Liver (tissue), 8 donors: ENCODE measurements at regions not wholly inside any gene's neighbourhood (a gene's known extent, or its start where the extent isn't known, plus 50 kb on each side); places are given as distances from the start of the nearest gene placed in this dataset.

ENCODE experiments used
- DNase-seq: peaks from one replicate; pipeline ENCODE4 v3.0.0-alpha.2; 2017; ENCODE audit warnings: low spot score
- H3K27ac ChIP-seq, 2 donors: one replicate each; pipeline ENCODE4 v1.7.0; 2013; ENCODE audit warnings: inconsistent platforms in 2 of 2, low read length in 2 of 2, control low read depth in 1 of 2, low read depth in 1 of 2, mild to moderate bottlenecking in 1 of 2
- H3K27me3 ChIP-seq, 4 donors: one replicate each; pipeline versions ENCODE4 v1.6.1 to v1.7.0; 2013; ENCODE audit warnings: low read length in 3 of 4, inconsistent platforms in 1 of 4, mild to moderate bottlenecking in 1 of 4, moderate library complexity in 1 of 4; ENCODE audit not compliant: control insufficient read depth in 4 of 4, insufficient read depth in 4 of 4
- H3K36me3 ChIP-seq, 4 donors: one replicate each; pipeline versions ENCODE4 v1.6.1 to v1.7.0; 2013; ENCODE audit warnings: low read length in 3 of 4, mild to moderate bottlenecking in 3 of 4, low read depth in 1 of 4, moderate library complexity in 1 of 4; ENCODE audit not compliant: control insufficient read depth in 4 of 4, insufficient read depth in 3 of 4
- H3K4me1 ChIP-seq, 4 donors: one replicate each; pipeline versions ENCODE4 v1.6.1 to v1.7.0; 2013; ENCODE audit warnings: low read length in 3 of 4, mild to moderate bottlenecking in 3 of 4, moderate library complexity in 1 of 4; ENCODE audit not compliant: control insufficient read depth in 4 of 4, insufficient read depth in 4 of 4
- H3K4me3 ChIP-seq, 3 donors: one replicate each; pipeline versions ENCODE4 v1.6.1 to v1.7.0; 2013; ENCODE audit warnings: low read length in 3 of 3, control low read depth in 1 of 3, low read depth in 1 of 3, mild to moderate bottlenecking in 1 of 3
- H3K9ac ChIP-seq, 2 donors: one replicate each; pipeline ENCODE4 v1.7.0; 2013; ENCODE audit warnings: low read length in 2 of 2, mild to moderate bottlenecking in 2 of 2, moderate library complexity in 2 of 2, control low read depth in 1 of 2, low read depth in 1 of 2
- H3K9me3 ChIP-seq, 4 donors: one replicate each; pipeline versions ENCODE4 v1.6.1 to v1.7.0; 2013; ENCODE audit warnings: low read length in 3 of 4; ENCODE audit not compliant: control insufficient read depth in 4 of 4
- FOXA1 ChIP-seq: IDR thresholded peaks from 2 replicates; pipeline ENCODE4 v1.6.1; 2016; ENCODE audit warnings: antibody characterized with exemption
- GABPA ChIP-seq, 2 donors: IDR thresholded peaks in 1 of 2; conservative IDR thresholded peaks in 1 of 2; 2 replicates each; pipeline ENCODE4 v1.6.1; 2016; ENCODE audit warnings: antibody characterized with exemption in 2 of 2, mild to moderate bottlenecking in 1 of 2, moderate library complexity in 1 of 2
- HNF4A ChIP-seq, 2 donors: conservative IDR thresholded peaks; 2 replicates each; pipeline ENCODE4 v1.6.1; 2016; ENCODE audit warnings: antibody characterized with exemption in 2 of 2, mild to moderate bottlenecking in 2 of 2
- JUND ChIP-seq, 2 donors: IDR thresholded peaks; 2 replicates each; pipeline ENCODE4 v1.6.1; 2016; ENCODE audit warnings: antibody characterized with exemption in 2 of 2
- RXRA ChIP-seq, 2 donors: IDR thresholded peaks; 2 replicates each; pipeline ENCODE4 v1.6.1; 2017 to 2018; ENCODE audit warnings: antibody characterized with exemption in 2 of 2, mild to moderate bottlenecking in 1 of 2
- SP1 ChIP-seq: IDR thresholded peaks from 2 replicates; pipeline ENCODE4 v1.6.1; 2018; ENCODE audit warnings: antibody characterized with exemption, mild to moderate bottlenecking
- YY1 ChIP-seq: IDR thresholded peaks from 2 replicates; pipeline ENCODE4 v1.6.1; 2016; ENCODE audit warnings: antibody characterized with exemption, mild to moderate bottlenecking
- WGBS: extraction: QIAGEN DNeasy Blood & Tissue Kit; methylation state at CpG from one replicate; pipeline ENCODE4 v1.1.7; 2013; 5-methylcytosine and 5-hydroxymethylcytosine counted together
- TF ChIP-seq, protein P1 (sequence below): IDR thresholded peaks from 2 replicates; pipeline ENCODE4 v1.6.1; 2016; ENCODE audit warnings: antibody characterized with exemption, mild to moderate bottlenecking
- TF ChIP-seq, protein P2 (sequence below): IDR thresholded peaks from 2 replicates; pipeline ENCODE4 v1.6.1; 2016; ENCODE audit warnings: antibody characterized with exemption
- TF ChIP-seq, protein P3 (sequence below): IDR thresholded peaks from 2 replicates; pipeline ENCODE4 v1.6.1; 2016; ENCODE audit warnings: antibody characterized with exemption
- TF ChIP-seq, protein P4 (sequence below): fragments of 150-350 bp; IDR thresholded peaks from 2 replicates; pipeline ENCODE4 v1.5.1; 2017; ENCODE audit warnings: improper control_type of control experiment, low read depth, low read length; ENCODE audit not compliant: missing input control
- donor health status: healthy.
- donor health status: healthy.
- donor health status: healthy.
- donor health status: healthy.
- donor health status: healthy.

DNA sequence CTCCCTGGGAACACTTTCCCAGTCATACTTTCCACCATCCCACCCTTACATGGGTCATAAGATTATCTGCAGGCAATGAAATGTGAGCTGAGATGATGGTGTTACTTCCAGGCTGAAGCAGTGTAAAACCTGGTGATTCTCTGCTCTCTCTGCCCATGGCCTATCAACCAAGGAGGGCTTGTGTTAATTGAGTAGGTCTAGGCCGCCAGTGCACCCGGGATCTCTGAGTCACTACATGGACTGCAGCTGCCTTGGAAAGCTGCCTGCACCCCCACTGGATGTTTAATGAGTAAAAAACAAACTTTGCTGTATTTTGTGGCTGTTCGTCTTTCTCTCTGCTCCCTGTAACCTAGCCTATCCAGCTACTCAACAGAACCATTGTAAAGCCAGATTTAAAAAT, 451.7 kb upstream of the SMIM21 start:
- Histone ChIP-seq H3K4me1 (no peaks in the 10 kb centered on the region), H3K36me3 (no peaks in the 10 kb centered on the region), H3K4me3 (no peak overlapping the region), H3K27ac (no peak overlapping the region), H3K9ac (no peak overlapping the region), H3K27me3 (no peaks in the 10 kb centered on the region), H3K9me3 (no peaks in the 10 kb centered on the region)
- TF ChIP-seq, protein P1, sequence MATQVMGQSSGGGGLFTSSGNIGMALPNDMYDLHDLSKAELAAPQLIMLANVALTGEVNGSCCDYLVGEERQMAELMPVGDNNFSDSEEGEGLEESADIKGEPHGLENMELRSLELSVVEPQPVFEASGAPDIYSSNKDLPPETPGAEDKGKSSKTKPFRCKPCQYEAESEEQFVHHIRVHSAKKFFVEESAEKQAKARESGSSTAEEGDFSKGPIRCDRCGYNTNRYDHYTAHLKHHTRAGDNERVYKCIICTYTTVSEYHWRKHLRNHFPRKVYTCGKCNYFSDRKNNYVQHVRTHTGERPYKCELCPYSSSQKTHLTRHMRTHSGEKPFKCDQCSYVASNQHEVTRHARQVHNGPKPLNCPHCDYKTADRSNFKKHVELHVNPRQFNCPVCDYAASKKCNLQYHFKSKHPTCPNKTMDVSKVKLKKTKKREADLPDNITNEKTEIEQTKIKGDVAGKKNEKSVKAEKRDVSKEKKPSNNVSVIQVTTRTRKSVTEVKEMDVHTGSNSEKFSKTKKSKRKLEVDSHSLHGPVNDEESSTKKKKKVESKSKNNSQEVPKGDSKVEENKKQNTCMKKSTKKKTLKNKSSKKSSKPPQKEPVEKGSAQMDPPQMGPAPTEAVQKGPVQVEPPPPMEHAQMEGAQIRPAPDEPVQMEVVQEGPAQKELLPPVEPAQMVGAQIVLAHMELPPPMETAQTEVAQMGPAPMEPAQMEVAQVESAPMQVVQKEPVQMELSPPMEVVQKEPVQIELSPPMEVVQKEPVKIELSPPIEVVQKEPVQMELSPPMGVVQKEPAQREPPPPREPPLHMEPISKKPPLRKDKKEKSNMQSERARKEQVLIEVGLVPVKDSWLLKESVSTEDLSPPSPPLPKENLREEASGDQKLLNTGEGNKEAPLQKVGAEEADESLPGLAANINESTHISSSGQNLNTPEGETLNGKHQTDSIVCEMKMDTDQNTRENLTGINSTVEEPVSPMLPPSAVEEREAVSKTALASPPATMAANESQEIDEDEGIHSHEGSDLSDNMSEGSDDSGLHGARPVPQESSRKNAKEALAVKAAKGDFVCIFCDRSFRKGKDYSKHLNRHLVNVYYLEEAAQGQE: no peak
- TF ChIP-seq YY1 (no peak), JUND (IDR thresholded peaks at IDR 0.05) (no peak)
- DNase-seq: no peak
- 71% methylated on average over 3 of the region's 3 CpGs for WGBS

DNA sequence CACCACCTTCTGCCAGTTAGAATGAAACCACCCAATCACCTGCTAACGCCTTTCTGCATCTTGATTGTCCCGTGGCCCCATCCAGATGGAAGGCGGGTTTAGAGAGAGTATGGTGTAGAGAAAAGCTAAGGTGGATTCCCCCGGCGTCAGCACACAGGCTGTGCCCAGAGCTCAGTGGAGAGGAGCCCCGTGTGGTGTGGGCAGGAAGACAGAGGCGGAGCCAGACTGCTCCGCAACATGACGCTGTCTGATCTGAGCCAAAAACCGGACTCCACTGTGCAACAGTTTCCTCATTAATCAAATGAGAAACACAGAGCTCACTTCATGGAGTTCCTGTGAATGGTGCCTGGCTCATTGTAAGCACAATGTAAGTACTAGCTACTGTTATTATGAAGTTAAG, 448.1 kb upstream of the SMIM21 start:
- Histone ChIP-seq H3K4me1 (no peaks in the 10 kb centered on the region), H3K27ac (no peak overlapping the region), H3K4me3 (no peak overlapping the region), H3K9me3 (no peaks in the 10 kb centered on the region), H3K9ac (no peak overlapping the region), H3K36me3 (no peaks in the 10 kb centered on the region), H3K27me3 (no peaks in the 10 kb centered on the region)
- 80% methylated on average over 10 of the region's 10 CpGs for WGBS
- no peak for DNase-seq
- TF ChIP-seq, protein P2, sequence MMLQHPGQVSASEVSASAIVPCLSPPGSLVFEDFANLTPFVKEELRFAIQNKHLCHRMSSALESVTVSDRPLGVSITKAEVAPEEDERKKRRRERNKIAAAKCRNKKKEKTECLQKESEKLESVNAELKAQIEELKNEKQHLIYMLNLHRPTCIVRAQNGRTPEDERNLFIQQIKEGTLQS: no peak
- no peak for TF ChIP-seq JUND (IDR thresholded peaks at IDR 0.05)
- TF ChIP-seq, protein P3, sequence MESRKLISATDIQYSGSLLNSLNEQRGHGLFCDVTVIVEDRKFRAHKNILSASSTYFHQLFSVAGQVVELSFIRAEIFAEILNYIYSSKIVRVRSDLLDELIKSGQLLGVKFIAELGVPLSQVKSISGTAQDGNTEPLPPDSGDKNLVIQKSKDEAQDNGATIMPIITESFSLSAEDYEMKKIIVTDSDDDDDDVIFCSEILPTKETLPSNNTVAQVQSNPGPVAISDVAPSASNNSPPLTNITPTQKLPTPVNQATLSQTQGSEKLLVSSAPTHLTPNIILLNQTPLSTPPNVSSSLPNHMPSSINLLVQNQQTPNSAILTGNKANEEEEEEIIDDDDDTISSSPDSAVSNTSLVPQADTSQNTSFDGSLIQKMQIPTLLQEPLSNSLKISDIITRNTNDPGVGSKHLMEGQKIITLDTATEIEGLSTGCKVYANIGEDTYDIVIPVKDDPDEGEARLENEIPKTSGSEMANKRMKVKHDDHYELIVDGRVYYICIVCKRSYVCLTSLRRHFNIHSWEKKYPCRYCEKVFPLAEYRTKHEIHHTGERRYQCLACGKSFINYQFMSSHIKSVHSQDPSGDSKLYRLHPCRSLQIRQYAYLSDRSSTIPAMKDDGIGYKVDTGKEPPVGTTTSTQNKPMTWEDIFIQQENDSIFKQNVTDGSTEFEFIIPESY: no peak
- no peak for TF ChIP-seq FOXA1
- no peak for TF ChIP-seq HNF4A (conservative IDR thresholded peaks at IDR 0.05)
- TF ChIP-seq, protein P4, sequence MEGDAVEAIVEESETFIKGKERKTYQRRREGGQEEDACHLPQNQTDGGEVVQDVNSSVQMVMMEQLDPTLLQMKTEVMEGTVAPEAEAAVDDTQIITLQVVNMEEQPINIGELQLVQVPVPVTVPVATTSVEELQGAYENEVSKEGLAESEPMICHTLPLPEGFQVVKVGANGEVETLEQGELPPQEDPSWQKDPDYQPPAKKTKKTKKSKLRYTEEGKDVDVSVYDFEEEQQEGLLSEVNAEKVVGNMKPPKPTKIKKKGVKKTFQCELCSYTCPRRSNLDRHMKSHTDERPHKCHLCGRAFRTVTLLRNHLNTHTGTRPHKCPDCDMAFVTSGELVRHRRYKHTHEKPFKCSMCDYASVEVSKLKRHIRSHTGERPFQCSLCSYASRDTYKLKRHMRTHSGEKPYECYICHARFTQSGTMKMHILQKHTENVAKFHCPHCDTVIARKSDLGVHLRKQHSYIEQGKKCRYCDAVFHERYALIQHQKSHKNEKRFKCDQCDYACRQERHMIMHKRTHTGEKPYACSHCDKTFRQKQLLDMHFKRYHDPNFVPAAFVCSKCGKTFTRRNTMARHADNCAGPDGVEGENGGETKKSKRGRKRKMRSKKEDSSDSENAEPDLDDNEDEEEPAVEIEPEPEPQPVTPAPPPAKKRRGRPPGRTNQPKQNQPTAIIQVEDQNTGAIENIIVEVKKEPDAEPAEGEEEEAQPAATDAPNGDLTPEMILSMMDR: no peak
- TF ChIP-seq GABPA (IDR thresholded peaks at IDR 0.05 in 1 of 2, conservative IDR thresholded peaks at IDR 0.05 in 1 of 2): no peak
- TF ChIP-seq SP1: no peak
- no peak for TF ChIP-seq RXRA (IDR thresholded peaks at IDR 0.05)
